ENCODE measurements at regions not wholly inside any gene's neighbourhood (a gene's known extent, or its start where the extent isn't known, plus 50 kb on each side); places are given as distances from the start of the nearest gene placed in this dataset.

GRCh38 chr2:177320596-177320995 lies 56.1 kb upstream of the NFE2L2 start (continued):
- TF ChIP-seq KDM1A (IDR thresholded peaks at IDR 0.05; ENCODE audit: borderline replicate concordance, low read length) (no peak), CTBP2 (IDR thresholded peaks at IDR 0.05; ENCODE audit: borderline replicate concordance, insufficient read depth, insufficient read length, low read length) (no peak), SIN3A (conservative IDR thresholded peaks at IDR 0.05 in 1 of 2, IDR thresholded peaks at IDR 0.05 in 1 of 2; ENCODE audit: low read depth in 1 of 2, low read length in 2 of 2) (no peak), ATF2 (IDR thresholded peaks at IDR 0.05; ENCODE audit: low read length) (no peak), POU5F1 (IDR thresholded peaks at IDR 0.05; ENCODE audit: low read depth, low read length) (no peak), EZH2 (IDR thresholded peaks at IDR 0.05; ENCODE audit: low read depth, low read length, severe bottlenecking) (no peak)
